LNCaP clone FGC (cell line): ENCODE measurements at regions not wholly inside any gene's neighbourhood (a gene's known extent, or its start where the extent isn't known, plus 50 kb on each side); places are given as distances from the start of the nearest gene placed in this dataset.

Experiments used
- DNase-seq: peaks from one replicate; pipeline ENCODE4 v3.0.0-alpha.2; 2011; ENCODE audit warnings: low read depth
- H3K4me3 ChIP-seq: 2 replicates; pipeline ENCODE4 v1.5.1; 2011; ENCODE audit warnings: mild to moderate bottlenecking, low read depth, low read length, control low read depth
- TF ChIP-seq, protein P1 (sequence below): IDR thresholded peaks from 2 replicates; pipeline ENCODE4 v1.5.1; 2012; ENCODE audit warnings: mild to moderate bottlenecking; ENCODE audit not compliant: control insufficient read depth, insufficient read depth; ENCODE audit errors: extremely low read depth

DNA sequence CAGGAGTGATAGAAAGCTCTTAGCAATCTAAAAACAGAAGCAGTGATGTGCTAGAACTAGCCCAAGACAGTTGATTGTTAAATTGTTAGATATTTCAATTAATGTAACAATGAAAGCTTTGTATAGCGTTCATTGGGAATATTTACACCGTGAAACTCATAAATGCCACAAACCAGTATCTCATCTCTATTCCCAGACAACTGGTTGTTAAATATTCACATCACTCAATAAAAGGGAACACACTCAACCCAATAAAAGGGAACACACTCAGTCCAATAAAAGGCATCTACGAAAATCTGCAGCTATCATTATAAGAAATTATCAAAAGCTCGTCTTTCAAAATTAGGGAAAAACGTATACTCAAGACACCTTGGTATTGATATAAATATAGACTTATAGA is 270.9 kb downstream of the CYLC2 start:
- TF ChIP-seq, protein P1, sequence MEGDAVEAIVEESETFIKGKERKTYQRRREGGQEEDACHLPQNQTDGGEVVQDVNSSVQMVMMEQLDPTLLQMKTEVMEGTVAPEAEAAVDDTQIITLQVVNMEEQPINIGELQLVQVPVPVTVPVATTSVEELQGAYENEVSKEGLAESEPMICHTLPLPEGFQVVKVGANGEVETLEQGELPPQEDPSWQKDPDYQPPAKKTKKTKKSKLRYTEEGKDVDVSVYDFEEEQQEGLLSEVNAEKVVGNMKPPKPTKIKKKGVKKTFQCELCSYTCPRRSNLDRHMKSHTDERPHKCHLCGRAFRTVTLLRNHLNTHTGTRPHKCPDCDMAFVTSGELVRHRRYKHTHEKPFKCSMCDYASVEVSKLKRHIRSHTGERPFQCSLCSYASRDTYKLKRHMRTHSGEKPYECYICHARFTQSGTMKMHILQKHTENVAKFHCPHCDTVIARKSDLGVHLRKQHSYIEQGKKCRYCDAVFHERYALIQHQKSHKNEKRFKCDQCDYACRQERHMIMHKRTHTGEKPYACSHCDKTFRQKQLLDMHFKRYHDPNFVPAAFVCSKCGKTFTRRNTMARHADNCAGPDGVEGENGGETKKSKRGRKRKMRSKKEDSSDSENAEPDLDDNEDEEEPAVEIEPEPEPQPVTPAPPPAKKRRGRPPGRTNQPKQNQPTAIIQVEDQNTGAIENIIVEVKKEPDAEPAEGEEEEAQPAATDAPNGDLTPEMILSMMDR: no peak
- peak; percentile 83 for DNase-seq
- no peak overlapping the region for H3K4me3 ChIP-seq

DNA sequence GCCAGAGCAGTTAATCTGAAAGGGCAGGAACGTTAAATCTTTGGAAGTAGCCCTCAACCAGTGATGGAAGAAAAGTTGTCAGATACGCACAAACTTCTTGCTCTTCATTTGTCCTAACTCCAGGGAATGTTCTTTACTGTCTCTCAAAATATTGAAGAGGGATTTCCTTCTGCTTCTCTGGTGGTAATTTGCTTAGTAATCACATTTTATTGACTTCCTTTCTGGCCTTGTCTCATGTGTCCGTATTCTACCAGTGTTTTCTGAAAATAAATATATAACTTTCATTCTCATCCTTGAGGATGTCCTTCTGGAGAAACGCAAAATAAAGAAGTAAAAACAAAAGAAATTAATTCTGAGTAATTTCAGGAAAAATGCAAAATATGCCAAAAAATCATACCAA is 282.1 kb downstream of the CYLC2 start:
- H3K4me3 ChIP-seq: no peak overlapping the region
- TF ChIP-seq, protein P1: no peak
- no peak for DNase-seq

DNA sequence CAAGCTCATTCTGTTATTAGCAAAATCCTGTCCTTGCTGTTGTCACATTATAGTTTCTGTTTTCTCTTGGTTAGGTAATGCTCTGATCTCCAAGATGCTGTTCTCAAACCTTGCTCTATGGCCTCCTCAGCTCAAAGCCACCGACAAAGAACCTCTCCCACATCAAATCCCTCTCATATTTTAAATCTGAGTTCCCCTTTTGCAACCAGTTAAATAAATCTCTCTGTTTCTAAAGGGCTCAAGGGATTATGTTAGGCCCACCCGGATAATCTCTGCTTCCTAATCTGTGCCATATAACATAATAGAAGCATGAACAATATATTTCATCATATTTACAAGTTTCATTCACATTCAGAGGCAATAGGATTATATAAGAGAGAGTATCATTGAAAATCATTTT is 286.0 kb downstream of the CYLC2 start:
- TF ChIP-seq, protein P1: no peak
- no peak for DNase-seq
- no peak overlapping the region for H3K4me3 ChIP-seq

DNA sequence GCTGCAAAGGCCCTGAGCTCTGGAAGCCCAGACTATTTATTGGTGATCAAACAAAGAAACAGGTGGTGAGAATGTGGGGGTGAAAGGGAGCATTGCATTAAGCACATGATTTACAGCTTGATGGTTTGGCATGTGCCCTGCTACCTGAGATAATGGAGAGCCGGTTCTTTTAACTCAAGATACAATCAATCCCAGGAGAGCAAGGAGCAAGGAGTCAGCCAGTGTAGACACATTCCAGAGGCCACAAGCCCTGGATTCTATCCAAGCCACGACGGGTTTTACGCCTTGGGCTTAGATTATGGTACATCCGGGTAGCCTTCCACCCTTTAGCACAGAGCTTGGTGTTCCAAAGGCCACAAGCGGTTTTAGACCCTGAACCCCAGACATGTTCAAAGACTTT is 292.2 kb downstream of the CYLC2 start:
- no peak for DNase-seq
- no peak overlapping the region for H3K4me3 ChIP-seq
- TF ChIP-seq, protein P1: no peak

DNA sequence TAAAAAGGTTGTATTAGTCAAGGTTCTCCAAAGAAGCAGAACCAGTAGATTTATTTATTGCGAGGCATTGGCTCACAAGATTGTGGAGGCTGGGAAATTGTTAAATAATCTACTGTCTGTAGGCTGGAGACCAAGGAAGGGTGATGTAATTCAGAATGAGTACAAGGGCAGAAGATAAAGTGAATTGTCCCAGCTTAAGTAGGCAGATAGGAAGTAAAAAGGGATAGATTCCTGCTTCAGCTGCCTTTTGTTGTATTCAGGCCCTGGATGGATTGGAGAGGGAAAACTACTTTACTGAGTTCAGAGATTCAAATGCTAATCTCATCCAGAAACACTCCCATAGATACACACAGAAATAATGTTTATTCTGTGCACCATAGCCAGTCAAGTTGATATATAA is 301.1 kb downstream of the CYLC2 start:
- TF ChIP-seq, protein P1: no peak
- no peak overlapping the region for H3K4me3 ChIP-seq
- DNase-seq: no peak

DNA sequence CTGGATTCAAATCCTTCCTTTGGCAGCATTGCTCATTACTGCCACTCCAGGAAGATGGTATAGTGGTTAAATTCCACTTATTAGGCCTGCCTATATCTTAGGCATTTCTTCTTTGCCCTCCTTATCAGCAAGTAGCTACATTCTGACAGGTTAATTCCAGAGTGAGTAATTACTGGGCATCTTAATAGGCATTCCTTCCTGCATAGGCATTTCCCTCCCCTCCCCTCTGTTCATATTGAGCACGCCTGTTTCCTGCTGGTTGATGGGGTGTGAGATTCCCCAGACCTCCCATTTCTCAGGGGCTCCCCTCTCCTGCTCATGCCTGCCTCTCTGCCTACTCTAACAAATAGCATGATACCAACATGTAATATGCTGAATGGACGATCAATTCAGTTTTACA is 305.9 kb downstream of the CYLC2 start:
- TF ChIP-seq, protein P1: no peak
- no peak for DNase-seq
- no peak overlapping the region for H3K4me3 ChIP-seq

DNA sequence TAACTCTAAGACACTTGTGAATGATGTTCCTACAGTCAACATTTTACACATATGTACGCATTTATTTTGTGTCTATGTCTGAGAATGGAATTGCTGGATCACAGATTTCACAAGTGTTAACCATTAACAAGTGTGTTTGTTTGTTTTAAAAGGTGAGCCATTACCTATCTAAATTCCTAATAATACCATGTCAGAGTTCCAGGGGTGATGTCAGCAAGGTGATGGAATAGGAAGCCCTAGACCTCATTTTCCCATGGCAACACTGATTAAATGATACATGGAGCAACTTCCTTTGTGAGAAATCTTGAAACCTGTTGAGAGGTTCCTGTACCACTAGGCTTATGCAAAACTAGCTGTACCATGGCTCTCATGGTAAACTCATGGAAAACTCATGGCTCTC is 309.7 kb downstream of the CYLC2 start:
- TF ChIP-seq, protein P1: no peak
- H3K4me3 ChIP-seq: no peak overlapping the region
- DNase-seq: no peak
